Panc1 (cell line): ENCODE measurements at regions not wholly inside any gene's neighbourhood (a gene's known extent, or its start where the extent isn't known, plus 50 kb on each side); places are given as distances from the start of the nearest gene placed in this dataset.

ENCODE experiments used
- ATAC-seq: fragments of 200-7000 bp; cut with Tn5 transposase; 2 replicates; pipeline ENCODE4 v1.9.1; 2020; ENCODE audit warnings: mild to moderate bottlenecking, moderate library complexity
- BruUV-seq: library from RNA; stranded (reverse); fragments of 400-500 nt; replicated peaks from 2 replicates; lab custom pipeline; 2021; lab: Mats Ljungman, UMichigan
- CTCF ChIA-PET: fragments of 300-600 bp; sonication (Branson Sonifier 250); formaldehyde crosslinking; loops from one replicate; lab custom pipeline; 2022; ENCODE audit warnings: antibody characterized with exemption; lab: Charles Lee
- POLR2A ChIA-PET: fragments of 300-600 bp; sonication (Branson Sonifier 250); formaldehyde crosslinking; loops from one replicate; lab custom pipeline; 2022; ENCODE audit warnings: antibody characterized with exemption; lab: Charles Lee
- DNase-seq: peaks from one replicate; pipeline ENCODE4 v3.0.0-alpha.2; 2010; ENCODE audit warnings: low read depth, low spot score
- H3K27ac ChIP-seq: 2 replicates; pipeline ENCODE4 v1.5.1; 2011; ENCODE audit warnings: mild to moderate bottlenecking, low read length, inconsistent platforms
- H3K27me3 ChIP-seq: fragments of 200-500 bp; sonication (Bioruptor generic); 2 replicates; pipeline ENCODE4 v1.6.0; 2014; ENCODE audit warnings: low read length, inconsistent platforms; ENCODE audit not compliant: control insufficient read depth, insufficient read depth
- H3K36me3 ChIP-seq: fragments of 200-500 bp; sonication (Bioruptor generic); 2 replicates; pipeline ENCODE4 v1.5.1; 2014; ENCODE audit warnings: inconsistent platforms, mild to moderate bottlenecking, low read length, moderate library complexity; ENCODE audit not compliant: control insufficient read depth, insufficient read depth
- H3K4me1 ChIP-seq: 2 replicates; pipeline ENCODE4 v1.5.1; 2011; ENCODE audit warnings: inconsistent platforms, mild to moderate bottlenecking, low read length, moderate library complexity; ENCODE audit not compliant: control insufficient read depth, insufficient read depth
- H3K4me3 ChIP-seq, 2 experiments: 2 replicates each; pipeline ENCODE4 v1.5.1; 2011 to 2012; ENCODE audit warnings: low read depth in 2 of 2, low read length in 2 of 2, mild to moderate bottlenecking in 2 of 2, inconsistent platforms in 1 of 2, moderate library complexity in 1 of 2
- H3K9me3 ChIP-seq: fragments of 200-500 bp; sonication (Bioruptor generic); 2 replicates; pipeline ENCODE4 v1.5.1; 2014; ENCODE audit warnings: low read depth, mild to moderate bottlenecking, inconsistent platforms, low read length, moderate library complexity; ENCODE audit not compliant: control insufficient read depth, insufficient read depth
- POLR2AphosphoS5 ChIP-seq: IDR thresholded peaks from 2 replicates; pipeline ENCODE4 v1.6.1; 2012; ENCODE audit warnings: mild to moderate bottlenecking, low read depth, low read length, moderate library complexity
- SIN3A ChIP-seq: IDR thresholded peaks from 2 replicates; pipeline ENCODE4 v1.6.1; 2012; ENCODE audit warnings: low read depth, mild to moderate bottlenecking, low read length, moderate library complexity, borderline replicate concordance; ENCODE audit not compliant: insufficient read depth
- TCF7L2 ChIP-seq: IDR thresholded peaks from 2 replicates; pipeline ENCODE4 v1.6.1; 2011; ENCODE audit warnings: mild to moderate bottlenecking, low read depth, low read length, inconsistent platforms
- in situ Hi-C: cut with HindIII; loops from 2 replicates; pipeline ENCODE4 v1.10.0; 2016; ENCODE audit warnings: low sequenced_read_pairs, low pct_unique_long_range_greater_than_20kb
- intact Hi-C: fragments of 100-400 bp; cut with micrococcal nuclease; formaldehyde crosslinking; loops from one replicate; pipeline ENCODE4 v1.10.0; 2022; ENCODE audit not compliant: unreplicated experiment
- TF ChIP-seq, protein P1 (sequence below): fragments of 450-650 bp; IDR thresholded peaks from 2 replicates; pipeline ENCODE4 v1.5.1; 2017; ENCODE audit warnings: mild to moderate bottlenecking
- TF ChIP-seq, protein P2 (sequence below), 2 experiments: IDR thresholded peaks; 2 replicates each; pipeline ENCODE4 v1.6.1; 2011 to 2012; ENCODE audit warnings: low read depth in 2 of 2, control low read depth in 1 of 2, low read length in 1 of 2, mild to moderate bottlenecking in 1 of 2, moderate library complexity in 1 of 2; ENCODE audit not compliant: insufficient read depth in 1 of 2

DNA sequence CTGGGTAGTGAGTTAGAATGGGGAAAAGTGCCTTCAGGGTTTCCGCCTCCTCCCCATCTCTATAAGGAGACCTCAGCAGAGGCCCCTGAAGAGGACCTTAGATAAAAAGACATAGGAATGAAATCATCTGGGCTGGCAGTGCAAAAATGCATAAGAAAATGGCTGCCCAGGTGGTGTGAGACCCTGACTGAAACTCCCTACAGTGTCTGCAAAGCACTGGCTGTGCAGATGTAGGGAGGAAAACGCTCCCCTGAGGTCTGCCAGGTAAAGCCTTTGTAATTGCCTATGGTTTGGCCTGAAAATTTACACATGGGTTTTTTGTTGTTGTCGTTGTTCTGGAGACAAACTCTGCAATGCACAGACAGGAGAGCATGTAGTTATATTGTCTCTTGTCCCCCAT is 128.1 kb upstream of the VWC2 start:
- ATAC-seq, result no peak
- no TSS peak for BruUV-seq
- no peak overlapping the region for H3K4me3 ChIP-seq

DNA sequence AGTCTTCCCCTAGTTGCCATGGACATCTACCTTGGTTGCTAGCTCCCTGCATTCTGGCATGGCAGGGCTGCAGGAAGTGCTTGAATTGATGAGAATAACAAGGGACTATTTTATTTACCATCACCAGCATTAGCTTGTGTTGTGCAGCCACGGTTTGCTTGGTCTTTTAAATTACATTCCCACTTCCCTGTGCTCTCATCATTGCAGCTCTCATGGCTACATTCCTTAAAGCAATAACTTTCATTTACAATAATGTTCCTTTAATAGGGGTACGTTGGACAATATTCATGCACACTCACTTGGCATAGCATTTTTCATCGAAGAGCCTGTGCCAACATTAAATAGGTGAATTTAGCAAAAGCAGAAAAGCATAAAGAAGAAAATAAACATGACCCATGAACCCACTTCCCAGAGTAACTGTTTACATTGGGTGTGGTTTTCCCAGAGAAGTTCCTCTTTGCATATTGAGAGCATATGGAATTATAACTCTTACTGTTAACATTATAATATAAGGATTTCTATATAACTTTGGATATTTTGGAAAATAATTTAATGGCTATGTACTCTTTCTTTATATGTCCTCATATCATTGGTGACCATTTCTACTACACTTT is 113.2 kb upstream of the VWC2 start:
- Histone ChIP-seq H3K4me1 (no peaks in the 10 kb centered on the region), H3K9me3 (no peaks in the 10 kb centered on the region), H3K4me3 (no peak overlapping the region), H3K27ac (no peak overlapping the region), H3K36me3 (no peaks in the 10 kb centered on the region), H3K27me3 (no peaks in the 10 kb centered on the region)
- no peak for ATAC-seq
- BruUV-seq, result no TSS peak
- POLR2A ChIA-PET, result no interaction called here
- no peak for DNase-seq
- in situ Hi-C loops, result no loop called here
- intact Hi-C loops, result no loop called here
- TF ChIP-seq, protein P1, sequence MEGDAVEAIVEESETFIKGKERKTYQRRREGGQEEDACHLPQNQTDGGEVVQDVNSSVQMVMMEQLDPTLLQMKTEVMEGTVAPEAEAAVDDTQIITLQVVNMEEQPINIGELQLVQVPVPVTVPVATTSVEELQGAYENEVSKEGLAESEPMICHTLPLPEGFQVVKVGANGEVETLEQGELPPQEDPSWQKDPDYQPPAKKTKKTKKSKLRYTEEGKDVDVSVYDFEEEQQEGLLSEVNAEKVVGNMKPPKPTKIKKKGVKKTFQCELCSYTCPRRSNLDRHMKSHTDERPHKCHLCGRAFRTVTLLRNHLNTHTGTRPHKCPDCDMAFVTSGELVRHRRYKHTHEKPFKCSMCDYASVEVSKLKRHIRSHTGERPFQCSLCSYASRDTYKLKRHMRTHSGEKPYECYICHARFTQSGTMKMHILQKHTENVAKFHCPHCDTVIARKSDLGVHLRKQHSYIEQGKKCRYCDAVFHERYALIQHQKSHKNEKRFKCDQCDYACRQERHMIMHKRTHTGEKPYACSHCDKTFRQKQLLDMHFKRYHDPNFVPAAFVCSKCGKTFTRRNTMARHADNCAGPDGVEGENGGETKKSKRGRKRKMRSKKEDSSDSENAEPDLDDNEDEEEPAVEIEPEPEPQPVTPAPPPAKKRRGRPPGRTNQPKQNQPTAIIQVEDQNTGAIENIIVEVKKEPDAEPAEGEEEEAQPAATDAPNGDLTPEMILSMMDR, result no peak
- TF ChIP-seq, protein P2, sequence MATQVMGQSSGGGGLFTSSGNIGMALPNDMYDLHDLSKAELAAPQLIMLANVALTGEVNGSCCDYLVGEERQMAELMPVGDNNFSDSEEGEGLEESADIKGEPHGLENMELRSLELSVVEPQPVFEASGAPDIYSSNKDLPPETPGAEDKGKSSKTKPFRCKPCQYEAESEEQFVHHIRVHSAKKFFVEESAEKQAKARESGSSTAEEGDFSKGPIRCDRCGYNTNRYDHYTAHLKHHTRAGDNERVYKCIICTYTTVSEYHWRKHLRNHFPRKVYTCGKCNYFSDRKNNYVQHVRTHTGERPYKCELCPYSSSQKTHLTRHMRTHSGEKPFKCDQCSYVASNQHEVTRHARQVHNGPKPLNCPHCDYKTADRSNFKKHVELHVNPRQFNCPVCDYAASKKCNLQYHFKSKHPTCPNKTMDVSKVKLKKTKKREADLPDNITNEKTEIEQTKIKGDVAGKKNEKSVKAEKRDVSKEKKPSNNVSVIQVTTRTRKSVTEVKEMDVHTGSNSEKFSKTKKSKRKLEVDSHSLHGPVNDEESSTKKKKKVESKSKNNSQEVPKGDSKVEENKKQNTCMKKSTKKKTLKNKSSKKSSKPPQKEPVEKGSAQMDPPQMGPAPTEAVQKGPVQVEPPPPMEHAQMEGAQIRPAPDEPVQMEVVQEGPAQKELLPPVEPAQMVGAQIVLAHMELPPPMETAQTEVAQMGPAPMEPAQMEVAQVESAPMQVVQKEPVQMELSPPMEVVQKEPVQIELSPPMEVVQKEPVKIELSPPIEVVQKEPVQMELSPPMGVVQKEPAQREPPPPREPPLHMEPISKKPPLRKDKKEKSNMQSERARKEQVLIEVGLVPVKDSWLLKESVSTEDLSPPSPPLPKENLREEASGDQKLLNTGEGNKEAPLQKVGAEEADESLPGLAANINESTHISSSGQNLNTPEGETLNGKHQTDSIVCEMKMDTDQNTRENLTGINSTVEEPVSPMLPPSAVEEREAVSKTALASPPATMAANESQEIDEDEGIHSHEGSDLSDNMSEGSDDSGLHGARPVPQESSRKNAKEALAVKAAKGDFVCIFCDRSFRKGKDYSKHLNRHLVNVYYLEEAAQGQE (IDR thresholded peaks at IDR 0.05; ENCODE audit: insufficient read depth in 1 of 2, low read depth in 2 of 2, low read length in 1 of 2), result no peak
- TF ChIP-seq SIN3A (no peak), TCF7L2 (no peak), POLR2AphosphoS5 (no peak)
- CTCF ChIA-PET, result no interaction called here

More for the DNA sequence above, 128.1 kb upstream of the VWC2 start:
- in situ Hi-C loops (no loop called here), intact Hi-C loops (no loop called here)
- H3K36me3 ChIP-seq, result no peaks in the 10 kb centered on the region
- POLR2A ChIA-PET, result no interaction called here
- H3K4me1 ChIP-seq, result no peaks in the 10 kb centered on the region
- no peak overlapping the region for H3K27ac ChIP-seq
- H3K27me3 ChIP-seq, result no peaks in the 10 kb centered on the region
- CTCF ChIA-PET, result no interaction called here
- TF ChIP-seq, protein P2 (IDR thresholded peaks at IDR 0.05; ENCODE audit: insufficient read depth in 1 of 2, low read depth in 2 of 2, low read length in 1 of 2), result no peak
- TF ChIP-seq, protein P1, result no peak
- no peak for TF ChIP-seq SIN3A
- no peak for TF ChIP-seq TCF7L2
- TF ChIP-seq POLR2AphosphoS5, result no peak
- no peaks in the 10 kb centered on the region for H3K9me3 ChIP-seq
- no peak for DNase-seq
